ENCODE measurements at regions not wholly inside any gene's neighbourhood (a gene's known extent, or its start where the extent isn't known, plus 50 kb on each side); places are given as distances from the start of the nearest gene placed in this dataset.

DNA sequence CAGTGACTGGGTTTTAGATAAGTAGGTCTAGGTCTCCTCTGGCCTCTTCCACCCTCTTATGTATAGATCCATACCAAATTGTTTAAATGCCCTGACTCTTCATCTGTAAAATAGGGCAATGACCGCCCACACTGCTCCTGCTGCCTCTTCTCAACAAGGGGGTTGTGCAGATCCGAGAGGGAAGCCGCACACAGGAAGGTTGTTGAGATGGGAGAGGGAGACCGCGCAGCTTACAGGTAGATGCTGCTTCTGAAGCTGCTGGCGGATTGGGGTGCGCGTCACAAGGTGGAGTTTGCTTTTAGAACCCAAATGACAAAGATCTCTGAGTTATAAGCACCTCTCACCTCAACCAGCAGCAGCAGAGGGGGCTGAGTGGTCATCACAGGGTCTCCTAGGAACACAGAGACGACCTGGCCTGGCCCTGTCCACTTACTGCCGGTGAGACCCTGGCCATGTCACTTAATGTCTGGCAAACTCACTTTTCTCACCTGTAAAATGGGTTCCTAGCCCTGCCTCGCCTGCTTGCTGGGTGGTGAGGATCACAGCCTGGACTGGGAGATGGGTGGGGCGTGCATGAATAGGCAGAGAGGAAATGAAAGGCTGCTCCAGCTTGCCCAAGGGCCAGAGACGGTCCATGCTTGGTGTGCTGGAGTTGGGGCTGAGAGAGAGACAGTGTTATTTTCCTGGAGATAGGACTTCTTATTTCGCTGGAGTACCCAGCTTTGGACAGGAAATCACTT, 251.3 kb downstream of the EIPR1 start:
- Histone ChIP-seq H4K20me1 (ENCODE audit: control insufficient read depth, insufficient read depth) (no peaks in the 10 kb centered on the region), H3K36me3 (ENCODE audit: control insufficient read depth in 2 of 2, insufficient read depth in 2 of 2, low read length in 1 of 2) (no peaks in the 10 kb centered on the region), H2AFZ (ENCODE audit: control insufficient read depth, low read depth, low read length) (no peak overlapping the region), H3K9ac (ENCODE audit: control insufficient read depth, insufficient read depth, low read length) (no peak overlapping the region), H3K4me1 (ENCODE audit: control insufficient read depth, insufficient read depth, low read length) (no peaks in the 10 kb centered on the region), H3K9me3 (replicated peaks; ENCODE audit: control insufficient read depth, insufficient read depth, low read length) (no peaks in the 10 kb centered on the region), H3K27me3 (replicated peaks in 1 of 2; ENCODE audit: control insufficient read depth in 2 of 2, insufficient read depth in 2 of 2, low read length in 1 of 2) (no peaks in the 10 kb centered on the region), H3K79me2 (ENCODE audit: control insufficient read depth, insufficient read depth, low read length) (no peaks in the 10 kb centered on the region), H3K4me2 (ENCODE audit: control insufficient read depth, insufficient read depth) (no peak overlapping the region), H3K27ac (ENCODE audit: control insufficient read depth, insufficient read depth) (no peak overlapping the region), H3K4me3 (no peak overlapping the region)
- intact Hi-C loops (cut with micrococcal nuclease; ENCODE audit: unreplicated experiment), result no loop called here
- SMC1A ChIA-PET (ENCODE audit: uncharacterized antibody, unreplicated experiment), result interaction anchor here (1.4 kb wide), 1 partner anchor 15 kb away, joined by 3 read pairs; no protein-coding TSS in a partner anchor
- CTCF ChIA-PET, result no interaction called here
- no peak for ATAC-seq
- RAD21 ChIA-PET (ENCODE audit: unreplicated experiment), result no interaction called here
- POLR2A ChIA-PET, result no interaction called here
- in situ Hi-C loops (cut with MboI), result no loop called here
- WGBS (ENCODE audit: insufficient coverage, insufficient replicate concordance, low lambda C conversion rate, missing lambda C conversion rate), result 42% methylated on average over 14 of the region's 14 CpGs
- no peak for FAIRE-seq
- no peak for DNase-seq (ENCODE audit: low read depth, low spot score)
- TF ChIP-seq, protein P1, sequence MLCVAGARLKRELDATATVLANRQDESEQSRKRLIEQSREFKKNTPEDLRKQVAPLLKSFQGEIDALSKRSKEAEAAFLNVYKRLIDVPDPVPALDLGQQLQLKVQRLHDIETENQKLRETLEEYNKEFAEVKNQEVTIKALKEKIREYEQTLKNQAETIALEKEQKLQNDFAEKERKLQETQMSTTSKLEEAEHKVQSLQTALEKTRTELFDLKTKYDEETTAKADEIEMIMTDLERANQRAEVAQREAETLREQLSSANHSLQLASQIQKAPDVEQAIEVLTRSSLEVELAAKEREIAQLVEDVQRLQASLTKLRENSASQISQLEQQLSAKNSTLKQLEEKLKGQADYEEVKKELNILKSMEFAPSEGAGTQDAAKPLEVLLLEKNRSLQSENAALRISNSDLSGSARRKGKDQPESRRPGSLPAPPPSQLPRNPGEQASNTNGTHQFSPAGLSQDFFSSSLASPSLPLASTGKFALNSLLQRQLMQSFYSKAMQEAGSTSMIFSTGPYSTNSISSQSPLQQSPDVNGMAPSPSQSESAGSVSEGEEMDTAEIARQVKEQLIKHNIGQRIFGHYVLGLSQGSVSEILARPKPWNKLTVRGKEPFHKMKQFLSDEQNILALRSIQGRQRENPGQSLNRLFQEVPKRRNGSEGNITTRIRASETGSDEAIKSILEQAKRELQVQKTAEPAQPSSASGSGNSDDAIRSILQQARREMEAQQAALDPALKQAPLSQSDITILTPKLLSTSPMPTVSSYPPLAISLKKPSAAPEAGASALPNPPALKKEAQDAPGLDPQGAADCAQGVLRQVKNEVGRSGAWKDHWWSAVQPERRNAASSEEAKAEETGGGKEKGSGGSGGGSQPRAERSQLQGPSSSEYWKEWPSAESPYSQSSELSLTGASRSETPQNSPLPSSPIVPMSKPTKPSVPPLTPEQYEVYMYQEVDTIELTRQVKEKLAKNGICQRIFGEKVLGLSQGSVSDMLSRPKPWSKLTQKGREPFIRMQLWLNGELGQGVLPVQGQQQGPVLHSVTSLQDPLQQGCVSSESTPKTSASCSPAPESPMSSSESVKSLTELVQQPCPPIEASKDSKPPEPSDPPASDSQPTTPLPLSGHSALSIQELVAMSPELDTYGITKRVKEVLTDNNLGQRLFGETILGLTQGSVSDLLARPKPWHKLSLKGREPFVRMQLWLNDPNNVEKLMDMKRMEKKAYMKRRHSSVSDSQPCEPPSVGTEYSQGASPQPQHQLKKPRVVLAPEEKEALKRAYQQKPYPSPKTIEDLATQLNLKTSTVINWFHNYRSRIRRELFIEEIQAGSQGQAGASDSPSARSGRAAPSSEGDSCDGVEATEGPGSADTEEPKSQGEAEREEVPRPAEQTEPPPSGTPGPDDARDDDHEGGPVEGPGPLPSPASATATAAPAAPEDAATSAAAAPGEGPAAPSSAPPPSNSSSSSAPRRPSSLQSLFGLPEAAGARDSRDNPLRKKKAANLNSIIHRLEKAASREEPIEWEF (IDR thresholded peaks at IDR 0.05; ENCODE audit: insufficient replicate concordance, low read depth, low read length), result no peak
- TF ChIP-seq CREB1 (IDR thresholded peaks at IDR 0.05; ENCODE audit: low read depth), result no peak
- TF ChIP-seq, protein P2, sequence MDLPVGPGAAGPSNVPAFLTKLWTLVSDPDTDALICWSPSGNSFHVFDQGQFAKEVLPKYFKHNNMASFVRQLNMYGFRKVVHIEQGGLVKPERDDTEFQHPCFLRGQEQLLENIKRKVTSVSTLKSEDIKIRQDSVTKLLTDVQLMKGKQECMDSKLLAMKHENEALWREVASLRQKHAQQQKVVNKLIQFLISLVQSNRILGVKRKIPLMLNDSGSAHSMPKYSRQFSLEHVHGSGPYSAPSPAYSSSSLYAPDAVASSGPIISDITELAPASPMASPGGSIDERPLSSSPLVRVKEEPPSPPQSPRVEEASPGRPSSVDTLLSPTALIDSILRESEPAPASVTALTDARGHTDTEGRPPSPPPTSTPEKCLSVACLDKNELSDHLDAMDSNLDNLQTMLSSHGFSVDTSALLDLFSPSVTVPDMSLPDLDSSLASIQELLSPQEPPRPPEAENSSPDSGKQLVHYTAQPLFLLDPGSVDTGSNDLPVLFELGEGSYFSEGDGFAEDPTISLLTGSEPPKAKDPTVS (IDR thresholded peaks at IDR 0.05; ENCODE audit: low read depth, low read length), result no peak
- no peak for TF ChIP-seq MEF2B (IDR thresholded peaks at IDR 0.05; ENCODE audit: partially characterized antibody, poor library complexity, severe bottlenecking)
- BruUV-seq (replicated peaks), result no TSS peak

All from GM12878 (cell line).